GM13977 (cell line): ENCODE measurements at regions not wholly inside any gene's neighbourhood (a gene's known extent, or its start where the extent isn't known, plus 50 kb on each side); places are given as distances from the start of the nearest gene placed in this dataset.
"Not testable (repeated sequence)": the region's sequence is repeated elsewhere in the genome, so short reads cannot be mapped to it uniquely, and the experiment has no call there.

Experiments used
- DNase-seq: peaks from one replicate; pipeline ENCODE4 v3.0.0; 2012; ENCODE audit warnings: low spot score
- in situ Hi-C: fragments of 300-500 bp; cut with MboI; formaldehyde crosslinking; loops from one replicate; pipeline ENCODE4 v1.12.0; 2022; ENCODE audit warnings: low sequenced_read_pairs, low pct_unique_long_range_greater_than_20kb, mixed read lengths, inconsistent platforms; ENCODE audit not compliant: unreplicated experiment
- TF ChIP-seq, protein P1 (sequence below): IDR thresholded peaks from 2 replicates; pipeline ENCODE4 v1.5.1; 2012; ENCODE audit warnings: mild to moderate bottlenecking, control low read depth; ENCODE audit not compliant: insufficient read depth; ENCODE audit errors: extremely low read depth, missing control alignments

DNA sequence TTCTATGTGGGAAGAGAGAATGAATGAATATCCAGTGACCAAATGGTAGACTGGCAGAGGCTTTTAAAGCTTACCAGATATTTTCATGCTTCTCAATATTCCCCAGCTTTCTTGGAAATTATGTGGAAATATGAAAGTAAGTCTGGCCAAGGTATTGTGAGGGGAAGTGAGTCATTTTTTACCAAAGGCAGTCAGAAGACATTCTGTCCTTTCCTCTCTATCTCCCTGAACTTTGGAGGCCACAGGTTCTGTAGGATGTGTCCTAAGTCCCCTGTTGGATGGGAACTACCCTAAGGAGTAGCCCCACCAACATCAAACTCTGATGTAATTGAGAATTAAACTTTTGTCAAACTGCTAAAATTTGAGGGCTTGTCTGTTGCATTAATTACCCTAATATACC lies 593.8 kb upstream of the NRSN1 start:
- TF ChIP-seq, protein P1, sequence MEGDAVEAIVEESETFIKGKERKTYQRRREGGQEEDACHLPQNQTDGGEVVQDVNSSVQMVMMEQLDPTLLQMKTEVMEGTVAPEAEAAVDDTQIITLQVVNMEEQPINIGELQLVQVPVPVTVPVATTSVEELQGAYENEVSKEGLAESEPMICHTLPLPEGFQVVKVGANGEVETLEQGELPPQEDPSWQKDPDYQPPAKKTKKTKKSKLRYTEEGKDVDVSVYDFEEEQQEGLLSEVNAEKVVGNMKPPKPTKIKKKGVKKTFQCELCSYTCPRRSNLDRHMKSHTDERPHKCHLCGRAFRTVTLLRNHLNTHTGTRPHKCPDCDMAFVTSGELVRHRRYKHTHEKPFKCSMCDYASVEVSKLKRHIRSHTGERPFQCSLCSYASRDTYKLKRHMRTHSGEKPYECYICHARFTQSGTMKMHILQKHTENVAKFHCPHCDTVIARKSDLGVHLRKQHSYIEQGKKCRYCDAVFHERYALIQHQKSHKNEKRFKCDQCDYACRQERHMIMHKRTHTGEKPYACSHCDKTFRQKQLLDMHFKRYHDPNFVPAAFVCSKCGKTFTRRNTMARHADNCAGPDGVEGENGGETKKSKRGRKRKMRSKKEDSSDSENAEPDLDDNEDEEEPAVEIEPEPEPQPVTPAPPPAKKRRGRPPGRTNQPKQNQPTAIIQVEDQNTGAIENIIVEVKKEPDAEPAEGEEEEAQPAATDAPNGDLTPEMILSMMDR = no peak
- in situ Hi-C loops = no loop called here
- DNase-seq = no peak

DNA sequence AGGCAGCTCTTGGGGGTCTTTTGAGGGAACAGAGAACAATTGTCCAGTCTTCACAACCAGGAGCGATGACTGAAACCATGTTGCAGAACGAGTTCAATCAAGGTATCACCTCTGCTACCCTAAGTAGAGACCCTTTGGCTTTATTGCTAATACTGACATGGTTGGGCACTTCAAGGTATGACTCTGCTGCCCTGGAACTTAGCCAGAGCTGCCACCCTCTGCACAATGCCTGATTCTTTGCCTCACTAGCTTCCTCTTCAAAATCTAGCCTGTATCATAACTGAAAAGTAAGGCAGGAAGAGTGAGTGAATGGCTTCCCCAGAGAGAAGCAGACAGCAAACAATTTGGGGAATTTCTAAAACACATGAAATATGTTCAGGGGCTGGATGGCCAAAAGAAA lies 592.7 kb upstream of the NRSN1 start:
- DNase-seq = no peak
- in situ Hi-C loops = no loop called here
- TF ChIP-seq, protein P1 = no peak

DNA sequence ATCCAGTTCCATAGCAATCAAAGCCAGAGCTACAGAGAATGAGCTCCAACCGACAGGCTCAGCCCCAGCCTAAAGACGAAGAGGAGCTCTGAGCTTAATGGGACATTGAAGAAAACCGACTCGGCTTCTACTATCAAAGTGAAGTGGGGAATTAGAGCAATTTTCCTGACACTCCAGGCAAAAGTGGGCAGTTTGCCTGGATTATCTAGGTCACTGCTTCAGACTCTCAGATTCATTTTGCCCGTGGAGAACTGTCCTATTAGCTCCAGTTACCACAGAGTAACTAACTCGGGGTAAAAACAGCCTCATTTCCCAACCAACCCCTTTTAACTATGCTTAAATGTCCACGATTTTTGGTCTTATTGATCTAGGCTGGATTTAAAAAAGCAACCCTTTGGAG lies 592.1 kb upstream of the NRSN1 start:
- TF ChIP-seq, protein P1 = no peak
- DNase-seq = no peak
- in situ Hi-C loops = no loop called here

DNA sequence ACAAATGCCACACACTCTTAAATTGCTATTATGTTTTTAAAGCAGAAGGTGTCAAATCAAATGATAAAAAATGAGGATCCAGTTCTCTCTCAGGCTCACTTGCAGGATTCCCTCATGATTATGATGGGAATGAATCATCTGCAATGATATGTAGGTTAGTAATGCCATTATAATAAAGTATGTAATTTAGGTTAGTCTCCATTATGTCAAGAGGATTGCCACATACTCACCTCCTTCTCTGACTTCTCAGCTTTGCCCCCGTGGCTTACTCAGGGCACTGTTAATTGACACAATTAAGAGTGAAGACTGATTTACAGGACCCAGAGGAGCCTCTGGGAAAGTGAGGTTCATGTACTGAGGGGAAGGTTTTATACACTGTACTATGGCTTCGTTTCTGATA lies 591.7 kb upstream of the NRSN1 start:
- TF ChIP-seq, protein P1 = no peak
- in situ Hi-C loops = no loop called here
- DNase-seq = no peak

DNA sequence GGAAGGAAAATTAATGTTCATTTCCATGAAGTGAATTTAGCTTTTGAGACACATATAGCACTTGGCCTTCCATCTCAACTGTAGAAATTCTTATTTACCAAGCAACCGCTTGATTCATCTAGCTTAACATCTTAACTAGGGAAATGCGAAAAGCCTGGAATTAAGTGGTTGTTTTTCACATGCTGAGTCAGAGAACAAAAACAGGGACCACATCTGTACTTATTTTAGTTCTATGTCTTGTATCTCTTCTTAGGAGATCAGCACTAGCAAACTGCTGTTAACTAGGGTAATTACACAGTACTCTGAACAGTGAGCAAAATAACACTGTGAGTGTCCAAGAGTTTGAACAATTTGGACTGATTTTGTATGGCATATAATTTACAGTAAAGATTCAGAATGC lies 590.9 kb upstream of the NRSN1 start:
- DNase-seq = no peak
- in situ Hi-C loops = no loop called here
- TF ChIP-seq, protein P1 = no peak

DNA sequence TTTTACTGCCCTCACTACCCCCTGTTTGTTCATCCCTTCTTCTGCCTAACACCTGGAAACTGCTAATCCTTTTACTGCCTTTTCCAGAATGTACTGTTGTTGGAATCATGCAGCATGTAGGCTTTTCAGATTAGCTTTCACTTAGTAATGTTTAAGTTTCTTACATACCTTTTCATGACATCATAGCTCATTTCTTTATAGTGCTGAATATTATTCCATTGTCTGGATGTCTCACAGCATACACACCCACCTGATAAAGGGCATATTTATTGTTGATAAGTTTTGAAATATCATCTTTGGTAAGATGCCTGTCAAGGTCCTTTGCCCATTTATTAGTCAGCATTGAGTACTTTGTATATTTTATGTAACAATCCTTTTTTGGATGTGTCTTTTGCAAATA lies 588.2 kb upstream of the NRSN1 start:
- in situ Hi-C loops = no loop called here
- TF ChIP-seq, protein P1 = no peak
- DNase-seq = no peak

DNA sequence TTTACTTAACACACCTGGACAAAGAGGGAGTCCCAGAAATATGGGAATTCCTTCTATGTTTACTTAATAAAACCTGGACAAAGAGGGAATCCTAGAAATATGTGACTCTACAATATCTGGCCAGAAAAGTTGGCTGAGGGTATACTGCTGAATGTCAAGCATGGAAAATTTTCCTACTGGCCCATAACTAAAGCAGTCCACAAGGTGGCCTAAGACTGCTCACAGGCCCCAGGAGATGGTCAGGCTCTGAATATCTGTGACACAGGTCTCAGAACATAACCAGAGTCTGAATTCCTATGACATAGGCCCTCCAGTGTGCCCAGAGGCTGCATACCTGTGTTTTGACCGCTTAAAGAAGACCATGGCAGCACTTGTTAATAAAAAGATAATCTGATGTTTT lies 578.2 kb upstream of the NRSN1 start:
- in situ Hi-C loops = no loop called here
- no peak for DNase-seq
- TF ChIP-seq, protein P1 = no peak

DNA sequence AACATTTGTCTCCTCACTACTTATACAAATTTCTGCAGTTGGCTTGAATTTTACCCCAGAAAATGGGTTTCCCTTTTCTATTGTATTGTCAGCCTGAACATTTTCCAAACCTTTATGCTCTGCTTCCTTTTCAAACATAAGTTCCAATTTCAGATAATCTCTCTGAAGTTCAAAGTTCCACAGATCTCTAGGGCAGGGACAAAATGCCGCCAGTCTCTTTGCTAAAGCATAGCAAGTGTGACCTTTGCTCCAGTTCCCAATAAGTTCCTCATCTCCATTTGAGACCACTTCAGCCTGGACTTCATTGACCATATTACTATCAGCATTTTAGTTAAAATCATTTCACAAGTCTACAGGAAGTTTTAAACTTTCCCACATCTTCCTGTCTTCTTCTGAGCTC lies 571.1 kb upstream of the NRSN1 start:
- DNase-seq, in situ Hi-C loops: not testable (repeated sequence)
